IMR-90 (cell line): ENCODE measurements at regions not wholly inside any gene's neighbourhood (a gene's known extent, or its start where the extent isn't known, plus 50 kb on each side); places are given as distances from the start of the nearest gene placed in this dataset.

Experiments used
- BHLHE40 ChIP-seq: fragments of 150-350 bp; IDR thresholded peaks from 2 replicates; pipeline ENCODE4 v1.6.1; 2016; ENCODE audit warnings: mild to moderate bottlenecking, low read depth, low read length
- CEBPB ChIP-seq: IDR thresholded peaks from 2 replicates; pipeline ENCODE4 v1.6.1; 2012; ENCODE audit warnings: low read depth, low read length, improper control_type of control experiment
- CHD1 ChIP-seq: IDR thresholded peaks from 2 replicates; pipeline ENCODE4 v1.6.1; 2012; ENCODE audit warnings: low read depth, low read length, improper control_type of control experiment
- MAFK ChIP-seq: IDR thresholded peaks from 2 replicates; pipeline ENCODE4 v1.6.1; 2012; ENCODE audit warnings: low read depth, low read length, improper control_type of control experiment
- MAZ ChIP-seq: IDR thresholded peaks from 2 replicates; pipeline ENCODE4 v1.6.1; 2012; ENCODE audit warnings: low read depth, mild to moderate bottlenecking, low read length, improper control_type of control experiment, moderate library complexity, borderline replicate concordance
- MXI1 ChIP-seq: IDR thresholded peaks from 2 replicates; pipeline ENCODE4 v1.6.1; 2012; ENCODE audit warnings: low read depth, mild to moderate bottlenecking, low read length, moderate library complexity, borderline replicate concordance
- NFE2L2 ChIP-seq: fragments of 150-350 bp; IDR thresholded peaks from 2 replicates; pipeline ENCODE4 v1.6.1; 2016; ENCODE audit warnings: low read depth, mild to moderate bottlenecking, low read length
- POLR2A ChIP-seq: IDR thresholded peaks from 2 replicates; pipeline ENCODE4 v1.6.1; 2012; ENCODE audit warnings: mild to moderate bottlenecking, low read depth, low read length
- RAD21 ChIP-seq: IDR thresholded peaks from 2 replicates; pipeline ENCODE4 v1.6.1; 2012; ENCODE audit warnings: low read length, improper control_type of control experiment
- RCOR1 ChIP-seq: IDR thresholded peaks from 2 replicates; pipeline ENCODE4 v1.6.1; 2012; ENCODE audit warnings: mild to moderate bottlenecking, low read length, improper control_type of control experiment; ENCODE audit not compliant: insufficient replicate concordance
- SMC3 ChIP-seq: fragments of 150-350 bp; IDR thresholded peaks from 2 replicates; pipeline ENCODE4 v1.6.1; 2016; ENCODE audit warnings: low read depth, mild to moderate bottlenecking, antibody characterized with exemption, low read length, moderate library complexity
- TF ChIP-seq, protein P1 (sequence below): conservative IDR thresholded peaks from 2 replicates; pipeline ENCODE4 v1.5.1; 2012; ENCODE audit warnings: mild to moderate bottlenecking, low read depth, low read length, improper control_type of control experiment
- TF ChIP-seq, protein P2 (sequence below): fragments of 150-350 bp; IDR thresholded peaks from 2 replicates; pipeline ENCODE4 v1.6.1; 2016; ENCODE audit warnings: low read depth, mild to moderate bottlenecking, low read length, moderate library complexity, borderline replicate concordance
- TF ChIP-seq, protein P3 (sequence below): fragments of 150-350 bp; IDR thresholded peaks from 2 replicates; pipeline ENCODE4 v1.6.1; 2017; ENCODE audit warnings: mild to moderate bottlenecking, antibody characterized with exemption, low read length, low read depth

DNA sequence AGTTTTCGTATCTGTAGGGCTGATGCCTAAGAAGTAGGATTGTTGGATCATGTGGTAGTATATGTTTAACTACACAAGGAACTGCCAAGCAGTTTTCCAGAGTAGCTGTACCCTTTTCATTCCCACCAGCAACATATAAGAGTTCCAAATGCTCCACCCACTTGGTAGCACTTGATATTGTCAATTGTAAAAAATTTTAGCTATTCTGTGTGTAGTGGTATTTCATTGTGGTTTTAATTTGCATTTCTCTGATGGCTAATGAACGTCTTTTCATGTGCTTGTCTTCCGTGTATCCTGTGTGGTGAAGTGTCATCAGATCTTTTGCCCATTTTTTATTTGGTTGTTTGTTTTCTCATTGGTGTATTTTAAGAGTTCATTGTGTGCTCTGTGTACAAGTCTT, 69.7 kb downstream of the TANC2 start:
- TF ChIP-seq, protein P1, sequence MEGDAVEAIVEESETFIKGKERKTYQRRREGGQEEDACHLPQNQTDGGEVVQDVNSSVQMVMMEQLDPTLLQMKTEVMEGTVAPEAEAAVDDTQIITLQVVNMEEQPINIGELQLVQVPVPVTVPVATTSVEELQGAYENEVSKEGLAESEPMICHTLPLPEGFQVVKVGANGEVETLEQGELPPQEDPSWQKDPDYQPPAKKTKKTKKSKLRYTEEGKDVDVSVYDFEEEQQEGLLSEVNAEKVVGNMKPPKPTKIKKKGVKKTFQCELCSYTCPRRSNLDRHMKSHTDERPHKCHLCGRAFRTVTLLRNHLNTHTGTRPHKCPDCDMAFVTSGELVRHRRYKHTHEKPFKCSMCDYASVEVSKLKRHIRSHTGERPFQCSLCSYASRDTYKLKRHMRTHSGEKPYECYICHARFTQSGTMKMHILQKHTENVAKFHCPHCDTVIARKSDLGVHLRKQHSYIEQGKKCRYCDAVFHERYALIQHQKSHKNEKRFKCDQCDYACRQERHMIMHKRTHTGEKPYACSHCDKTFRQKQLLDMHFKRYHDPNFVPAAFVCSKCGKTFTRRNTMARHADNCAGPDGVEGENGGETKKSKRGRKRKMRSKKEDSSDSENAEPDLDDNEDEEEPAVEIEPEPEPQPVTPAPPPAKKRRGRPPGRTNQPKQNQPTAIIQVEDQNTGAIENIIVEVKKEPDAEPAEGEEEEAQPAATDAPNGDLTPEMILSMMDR: no peak
- TF ChIP-seq RCOR1: no peak
- no peak for TF ChIP-seq MXI1
- no peak for TF ChIP-seq SMC3
- TF ChIP-seq NFE2L2: no peak
- TF ChIP-seq POLR2A: no peak
- TF ChIP-seq CEBPB: no peak
- no peak for TF ChIP-seq BHLHE40
- TF ChIP-seq MAFK: no peak
- no peak for TF ChIP-seq RAD21
- TF ChIP-seq MAZ: no peak
- TF ChIP-seq, protein P2, sequence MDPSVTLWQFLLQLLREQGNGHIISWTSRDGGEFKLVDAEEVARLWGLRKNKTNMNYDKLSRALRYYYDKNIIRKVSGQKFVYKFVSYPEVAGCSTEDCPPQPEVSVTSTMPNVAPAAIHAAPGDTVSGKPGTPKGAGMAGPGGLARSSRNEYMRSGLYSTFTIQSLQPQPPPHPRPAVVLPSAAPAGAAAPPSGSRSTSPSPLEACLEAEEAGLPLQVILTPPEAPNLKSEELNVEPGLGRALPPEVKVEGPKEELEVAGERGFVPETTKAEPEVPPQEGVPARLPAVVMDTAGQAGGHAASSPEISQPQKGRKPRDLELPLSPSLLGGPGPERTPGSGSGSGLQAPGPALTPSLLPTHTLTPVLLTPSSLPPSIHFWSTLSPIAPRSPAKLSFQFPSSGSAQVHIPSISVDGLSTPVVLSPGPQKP: no peak
- TF ChIP-seq, protein P3, sequence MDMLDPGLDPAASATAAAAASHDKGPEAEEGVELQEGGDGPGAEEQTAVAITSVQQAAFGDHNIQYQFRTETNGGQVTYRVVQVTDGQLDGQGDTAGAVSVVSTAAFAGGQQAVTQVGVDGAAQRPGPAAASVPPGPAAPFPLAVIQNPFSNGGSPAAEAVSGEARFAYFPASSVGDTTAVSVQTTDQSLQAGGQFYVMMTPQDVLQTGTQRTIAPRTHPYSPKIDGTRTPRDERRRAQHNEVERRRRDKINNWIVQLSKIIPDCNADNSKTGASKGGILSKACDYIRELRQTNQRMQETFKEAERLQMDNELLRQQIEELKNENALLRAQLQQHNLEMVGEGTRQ: no peak
- no peak for TF ChIP-seq CHD1
